ENCODE measurements at regions not wholly inside any gene's neighbourhood (a gene's known extent, or its start where the extent isn't known, plus 50 kb on each side); places are given as distances from the start of the nearest gene placed in this dataset.

GRCh38 chr4:42268824-42269223, 116.4 kb upstream of the BEND4 start (continued):
- TF ChIP-seq, protein P1, sequence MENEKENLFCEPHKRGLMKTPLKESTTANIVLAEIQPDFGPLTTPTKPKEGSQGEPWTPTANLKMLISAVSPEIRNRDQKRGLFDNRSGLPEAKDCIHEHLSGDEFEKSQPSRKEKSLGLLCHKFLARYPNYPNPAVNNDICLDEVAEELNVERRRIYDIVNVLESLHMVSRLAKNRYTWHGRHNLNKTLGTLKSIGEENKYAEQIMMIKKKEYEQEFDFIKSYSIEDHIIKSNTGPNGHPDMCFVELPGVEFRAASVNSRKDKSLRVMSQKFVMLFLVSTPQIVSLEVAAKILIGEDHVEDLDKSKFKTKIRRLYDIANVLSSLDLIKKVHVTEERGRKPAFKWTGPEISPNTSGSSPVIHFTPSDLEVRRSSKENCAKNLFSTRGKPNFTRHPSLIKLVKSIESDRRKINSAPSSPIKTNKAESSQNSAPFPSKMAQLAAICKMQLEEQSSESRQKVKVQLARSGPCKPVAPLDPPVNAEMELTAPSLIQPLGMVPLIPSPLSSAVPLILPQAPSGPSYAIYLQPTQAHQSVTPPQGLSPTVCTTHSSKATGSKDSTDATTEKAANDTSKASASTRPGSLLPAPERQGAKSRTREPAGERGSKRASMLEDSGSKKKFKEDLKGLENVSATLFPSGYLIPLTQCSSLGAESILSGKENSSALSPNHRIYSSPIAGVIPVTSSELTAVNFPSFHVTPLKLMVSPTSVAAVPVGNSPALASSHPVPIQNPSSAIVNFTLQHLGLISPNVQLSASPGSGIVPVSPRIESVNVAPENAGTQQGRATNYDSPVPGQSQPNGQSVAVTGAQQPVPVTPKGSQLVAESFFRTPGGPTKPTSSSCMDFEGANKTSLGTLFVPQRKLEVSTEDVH (IDR thresholded peaks at IDR 0.05; ENCODE audit: low read depth, partially characterized antibody) = no peak
- TF ChIP-seq, protein P2, sequence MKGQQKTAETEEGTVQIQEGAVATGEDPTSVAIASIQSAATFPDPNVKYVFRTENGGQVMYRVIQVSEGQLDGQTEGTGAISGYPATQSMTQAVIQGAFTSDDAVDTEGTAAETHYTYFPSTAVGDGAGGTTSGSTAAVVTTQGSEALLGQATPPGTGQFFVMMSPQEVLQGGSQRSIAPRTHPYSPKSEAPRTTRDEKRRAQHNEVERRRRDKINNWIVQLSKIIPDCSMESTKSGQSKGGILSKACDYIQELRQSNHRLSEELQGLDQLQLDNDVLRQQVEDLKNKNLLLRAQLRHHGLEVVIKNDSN (IDR thresholded peaks at IDR 0.05; ENCODE audit: borderline replicate concordance, extremely low read length, insufficient read depth, low read depth, low read length) = no peak
- TF ChIP-seq BACH1 (IDR thresholded peaks at IDR 0.05; ENCODE audit: borderline replicate concordance) (no peak), ESRRA (IDR thresholded peaks at IDR 0.05; ENCODE audit: low read length) (no peak), NR2F1 (conservative IDR thresholded peaks at IDR 0.05) (no peak), DPF2 (IDR thresholded peaks at IDR 0.05) (no peak), ZNF217 (IDR thresholded peaks at IDR 0.05) (no peak), MAX (IDR thresholded peaks at IDR 0.05; ENCODE audit: low read depth, low read length) (no peak)

DNA sequence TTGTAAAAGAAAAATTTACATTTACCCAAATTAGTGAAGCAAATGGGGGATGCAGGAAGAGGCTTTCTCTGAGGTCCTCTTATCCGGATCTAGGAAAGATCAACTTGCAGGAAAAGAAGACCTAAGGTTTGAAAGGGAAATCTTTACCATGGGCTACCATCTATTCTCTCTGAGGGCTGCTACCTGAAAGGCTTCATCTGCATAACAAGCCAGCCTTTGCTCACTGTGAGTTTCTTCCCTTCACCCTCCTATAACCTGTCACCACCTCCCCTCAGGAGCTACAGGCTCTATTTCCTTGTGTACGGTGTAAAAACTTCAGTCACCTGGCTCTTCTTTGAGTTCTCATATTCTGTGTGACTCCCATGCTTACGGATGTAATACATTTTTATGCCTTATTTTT, 118.6 kb upstream of the BEND4 start:
- Histone ChIP-seq H3K4me3 (no peak overlapping the region), H3K9me3 (replicated peaks; ENCODE audit: control insufficient read depth, insufficient read depth, low read length) (no peaks in the 10 kb centered on the region), H4K20me1 (ENCODE audit: control insufficient read depth, insufficient read depth) (no peaks in the 10 kb centered on the region), H3K27ac (ENCODE audit: control insufficient read depth, insufficient read depth) (no peak overlapping the region), H2AFZ (ENCODE audit: control insufficient read depth, low read depth, low read length) (no peak overlapping the region), H3K4me1 (ENCODE audit: control insufficient read depth, insufficient read depth, low read length) (no peaks in the 10 kb centered on the region; the same call in 1 of the 2 replicates), H3K79me2 (ENCODE audit: control insufficient read depth, insufficient read depth, low read length) (no peaks in the 10 kb centered on the region), H3K27me3 (replicated peaks in 1 of 2; ENCODE audit: control insufficient read depth in 2 of 2, insufficient read depth in 2 of 2, low read length in 1 of 2) (no peaks in the 10 kb centered on the region), H3K9ac (ENCODE audit: control insufficient read depth, insufficient read depth, low read length) (no peak overlapping the region), H3K36me3 (ENCODE audit: control insufficient read depth in 2 of 2, insufficient read depth in 2 of 2, low read length in 1 of 2) (no peaks in the 10 kb centered on the region), H3K4me2 (ENCODE audit: control insufficient read depth, insufficient read depth) (no peak overlapping the region)
- ChIA-PET CTCF (interaction anchor here (0.6 to 1.3 kb wide), 2 partner anchors 9 to 601 kb away, joined by 3 to 4 read pairs; no protein-coding TSS in a partner anchor), POLR2A (no interaction called here), RAD21 (ENCODE audit: unreplicated experiment) (no interaction called here), SMC1A (ENCODE audit: uncharacterized antibody, unreplicated experiment) (no interaction called here)
- DNase-seq (ENCODE audit: low read depth, low spot score) (no peak), FAIRE-seq (no peak), ATAC-seq (no peak)
- TF ChIP-seq CREB1 (IDR thresholded peaks at IDR 0.05; ENCODE audit: low read depth) = no peak
- no peak for TF ChIP-seq WRNIP1 (IDR thresholded peaks at IDR 0.05; ENCODE audit: borderline replicate concordance, low read depth, low read length)
- TF ChIP-seq KLF5 (IDR thresholded peaks at IDR 0.05; ENCODE audit: partially characterized antibody) = no peak
- TF ChIP-seq REST (IDR thresholded peaks at IDR 0.05; ENCODE audit: low read depth, low read length) = no peak
- WGBS (ENCODE audit: insufficient coverage, insufficient replicate concordance, low lambda C conversion rate, missing lambda C conversion rate) = 65% methylated on average over 3 of the region's 3 CpGs
- no TSS peak for BruUV-seq (replicated peaks)
- in situ Hi-C loops (cut with MboI) (loop anchor here (10.0 kb wide), 1 partner anchor 604 kb away; no protein-coding TSS in a partner anchor), intact Hi-C loops (cut with micrococcal nuclease; ENCODE audit: unreplicated experiment) (no loop called here)
